Keratinocyte (primary cell): ENCODE measurements at regions not wholly inside any gene's neighbourhood (a gene's known extent, or its start where the extent isn't known, plus 50 kb on each side); places are given as distances from the start of the nearest gene placed in this dataset.

Source experiments
- DNase-seq: peaks from one replicate; pipeline ENCODE4 v3.0.0-alpha.2; 2011; ENCODE audit warnings: low read depth, missing footprints, low spot score
- FAIRE-seq: peaks from 2 replicates; lab custom pipeline; 2011; peaks lifted over from hg19 to GRCh38; lab: Jason Lieb, UNC
- H2AFZ ChIP-seq: 2 replicates; pipeline ENCODE4 v1.6.0; 2012; ENCODE audit warnings: low read length, control low read depth, inconsistent platforms; ENCODE audit not compliant: control insufficient read depth
- H3K27ac ChIP-seq: 2 replicates; pipeline ENCODE4 v1.5.1; 2011; ENCODE audit warnings: low read length; ENCODE audit not compliant: control insufficient read depth, insufficient read depth
- H3K27me3 ChIP-seq: 3 replicates; pipeline ENCODE4 v1.6.0; 2011; ENCODE audit warnings: low read length; ENCODE audit not compliant: control insufficient read depth, insufficient read depth; ENCODE audit errors: extremely low read depth
- H3K36me3 ChIP-seq, 2 experiments: 2 replicates in 1 of 2; 3 replicates in 1 of 2; pipeline ENCODE4 v1.5.1; 2011; ENCODE audit warnings: low read length in 2 of 2, mild to moderate bottlenecking in 1 of 2; ENCODE audit not compliant: control insufficient read depth in 2 of 2, insufficient read depth in 2 of 2; ENCODE audit errors: extremely low read depth in 1 of 2
- H3K4me1 ChIP-seq: 3 replicates; pipeline ENCODE4 v1.5.1; 2011; ENCODE audit warnings: low read length; ENCODE audit not compliant: control insufficient read depth, insufficient read depth; ENCODE audit errors: extremely low read depth
- H3K4me2 ChIP-seq: 3 replicates; pipeline ENCODE4 v1.6.0; 2011; ENCODE audit warnings: low read depth, low read length; ENCODE audit not compliant: control insufficient read depth, insufficient read depth; ENCODE audit errors: extremely low read depth
- H3K4me3 ChIP-seq, 3 experiments: fragments of 200-600 bp in 1 of 3; sonication (generic) in 1 of 3; 2 replicates in 2 of 3; 3 replicates in 1 of 3; pipeline ENCODE4 v1.5.1; 2011 to 2016; ENCODE audit warnings: low read length in 3 of 3, mild to moderate bottlenecking in 3 of 3, control low read depth in 2 of 3, inconsistent platforms in 1 of 3, low read depth in 1 of 3, mixed read lengths in 1 of 3, mixed run types in 1 of 3, moderate library complexity in 1 of 3; ENCODE audit not compliant: control insufficient read depth in 2 of 3, insufficient read depth in 2 of 3; ENCODE audit errors: extremely low read depth in 1 of 3
- H3K79me2 ChIP-seq: 2 replicates; pipeline ENCODE4 v1.6.0; 2012; ENCODE audit warnings: low read length; ENCODE audit not compliant: control insufficient read depth, insufficient read depth
- H3K9ac ChIP-seq: 3 replicates; pipeline ENCODE4 v1.6.0; 2011; ENCODE audit warnings: low read length; ENCODE audit not compliant: control insufficient read depth, insufficient read depth; ENCODE audit errors: extremely low read depth
- H3K9me1 ChIP-seq: 3 replicates; pipeline ENCODE4 v1.6.0; 2011; ENCODE audit warnings: low read length; ENCODE audit not compliant: control insufficient read depth, insufficient read depth; ENCODE audit errors: extremely low read depth
- H3K9me3 ChIP-seq: 2 replicates; pipeline ENCODE4 v1.5.1; 2012; ENCODE audit warnings: low read depth, low read length; ENCODE audit not compliant: control insufficient read depth
- H4K20me1 ChIP-seq: 3 replicates; pipeline ENCODE4 v1.6.0; 2011; ENCODE audit warnings: low read length; ENCODE audit not compliant: control insufficient read depth, insufficient read depth; ENCODE audit errors: extremely low read depth
- CTCF ChIP-seq, 3 experiments: IDR thresholded peaks in 1 of 3; conservative IDR thresholded peaks in 1 of 3; optimal IDR thresholded peaks in 1 of 3; 2 replicates in 2 of 3; 3 replicates in 1 of 3; pipeline versions ENCODE3 to v1.5.1; 2011; ENCODE audit warnings: low read length in 3 of 3, mild to moderate bottlenecking in 3 of 3, moderate library complexity in 2 of 3, control low read depth in 1 of 3, inconsistent platforms in 1 of 3; ENCODE audit not compliant: insufficient read depth in 2 of 3; ENCODE audit errors: extremely low read depth in 1 of 3
- EZH2 ChIP-seq: IDR thresholded peaks from one replicate; pipeline ENCODE4 v1.6.1; 2012; ENCODE audit warnings: inconsistent platforms, mild to moderate bottlenecking, low read length, moderate library complexity
- dilution Hi-C: fragments of 300-500 bp; cut with MboI; formaldehyde crosslinking; loops from one replicate; pipeline ENCODE4 v1.7.0; 2020; ENCODE audit warnings: low sequenced_read_pairs; ENCODE audit not compliant: extremely low pct_ligation_motif_present

GRCh38 chrX:147710301-147710700 is 201.4 kb upstream of the FMR1 start:
- Histone ChIP-seq H3K9me1 (no peaks in the 10 kb centered on the region), H3K4me1 (no peaks in the 10 kb centered on the region), H3K27me3 (no peaks in the 10 kb centered on the region), H3K4me3 (no peak overlapping the region), H3K9me3 (no peaks in the 10 kb centered on the region), H3K4me2 (no peak overlapping the region), H4K20me1 (no peaks in the 10 kb centered on the region), H3K79me2 (no peaks in the 10 kb centered on the region), H2AFZ (no peak overlapping the region), H3K9ac (no peak overlapping the region), H3K27ac (no peak overlapping the region), H3K36me3 (no peaks in the 10 kb centered on the region)
- DNase-seq, result no peak
- TF ChIP-seq EZH2 (no peak), CTCF (optimal IDR thresholded peaks at IDR 0.05 in 1 of 3, IDR thresholded peaks at IDR 0.05 in 1 of 3, conservative IDR thresholded peaks at IDR 0.05 in 1 of 3; ENCODE audit: extremely low read depth in 1 of 3, insufficient read depth in 2 of 3, low read length in 3 of 3) (no peak)
- dilution Hi-C loops, result no loop called here
- no peak for FAIRE-seq

- no peak overlapping the region for H3K9ac ChIP-seq
- FAIRE-seq (no peak), DNase-seq (no peak)
- H3K9me3 ChIP-seq, result peaks cover 2% of the 10 kb centered on the region
- no peaks in the 10 kb centered on the region for H4K20me1 ChIP-seq
- no peaks in the 10 kb centered on the region for H3K36me3 ChIP-seq
- no peaks in the 10 kb centered on the region for H3K79me2 ChIP-seq
- no peak overlapping the region for H3K4me3 ChIP-seq
- no peak overlapping the region for H2AFZ ChIP-seq
- H3K4me2 ChIP-seq, result no peak overlapping the region
- H3K27ac ChIP-seq, result no peak overlapping the region
- dilution Hi-C loops, result no loop called here
- no peaks in the 10 kb centered on the region for H3K27me3 ChIP-seq
- no peaks in the 10 kb centered on the region for H3K9me1 ChIP-seq
- no peaks in the 10 kb centered on the region for H3K4me1 ChIP-seq
- TF ChIP-seq CTCF (optimal IDR thresholded peaks at IDR 0.05 in 1 of 3, IDR thresholded peaks at IDR 0.05 in 1 of 3, conservative IDR thresholded peaks at IDR 0.05 in 1 of 3; ENCODE audit: extremely low read depth in 1 of 3, insufficient read depth in 2 of 3, low read length in 3 of 3) (no peak), EZH2 (no peak)
Observed at GRCh38 chrX:147733369-147733768, 178.3 kb upstream of the FMR1 start.
